GM23338 (cell line): ENCODE measurements at regions not wholly inside any gene's neighbourhood (a gene's known extent, or its start where the extent isn't known, plus 50 kb on each side); places are given as distances from the start of the nearest gene placed in this dataset.

ENCODE experiments used
- ATAC-seq: fragments of 200-7000 bp; cut with Tn5 transposase; 3 replicates; pipeline ENCODE4 v1.9.1; 2020
- DNase-seq: peaks from one replicate; pipeline ENCODE4 v3.0.0-alpha.2; 2015; ENCODE audit warnings: low spot score
- H2AFZ ChIP-seq: fragments of 200-600 bp; sonication (generic); 2 replicates; pipeline ENCODE4 v1.8.0; 2016; ENCODE audit warnings: antibody characterized with exemption, mild to moderate bottlenecking, moderate library complexity
- H3F3A ChIP-seq: fragments of 200-600 bp; sonication (generic); replicated peaks from 2 replicates; pipeline ENCODE4 v1.8.0; 2017; ENCODE audit warnings: antibody characterized with exemption, mixed run types, low read depth
- H3K27ac ChIP-seq: fragments of 200-600 bp; sonication (generic); 2 replicates; pipeline ENCODE4 v1.6.1; 2016; ENCODE audit warnings: low read depth
- H3K27me3 ChIP-seq: fragments of 200-600 bp; sonication (generic); 2 replicates; pipeline ENCODE4 v1.8.0; 2016; ENCODE audit warnings: mild to moderate bottlenecking, mixed run types, moderate library complexity; ENCODE audit not compliant: insufficient read depth
- H3K36me3 ChIP-seq: fragments of 200-600 bp; sonication (generic); 2 replicates; pipeline ENCODE4 v1.8.0; 2016; ENCODE audit warnings: mild to moderate bottlenecking; ENCODE audit not compliant: insufficient read depth
- H3K4me1 ChIP-seq: fragments of 200-600 bp; sonication (generic); 2 replicates; pipeline ENCODE4 v1.8.0; 2016; ENCODE audit warnings: mild to moderate bottlenecking, moderate library complexity; ENCODE audit not compliant: insufficient read depth
- H3K4me2 ChIP-seq: fragments of 200-600 bp; sonication (generic); 2 replicates; pipeline ENCODE4 v1.7.1; 2017; ENCODE audit warnings: mixed run types
- H3K4me3 ChIP-seq: fragments of 200-600 bp; sonication (generic); 2 replicates; pipeline ENCODE4 v1.6.1; 2016; ENCODE audit warnings: mixed run types
- H3K79me2 ChIP-seq: fragments of 200-600 bp; sonication (generic); replicated peaks from 2 replicates; pipeline ENCODE4 v1.8.0; 2017; ENCODE audit warnings: mild to moderate bottlenecking; ENCODE audit not compliant: insufficient read depth
- H3K9me2 ChIP-seq: fragments of 200-600 bp; sonication (generic); 2 replicates; pipeline ENCODE4 v1.8.0; 2017; ENCODE audit not compliant: insufficient read depth
- H4K20me1 ChIP-seq: fragments of 200-600 bp; sonication (generic); replicated peaks from 2 replicates; pipeline ENCODE4 v1.8.0; 2017; ENCODE audit warnings: mild to moderate bottlenecking; ENCODE audit not compliant: insufficient read depth
- H3K27ac Mint-ChIP-seq: 2 replicates; pipeline ENCODE4 v1.8.0; 2020; ENCODE audit warnings: inconsistent platforms, mild to moderate bottlenecking, moderate library complexity, mixed read lengths
- H3K27me3 Mint-ChIP-seq: 3 replicates; pipeline ENCODE4 v1.8.0; 2022; ENCODE audit warnings: low read depth, mild to moderate bottlenecking, moderate library complexity, mixed read lengths, inconsistent platforms; ENCODE audit not compliant: insufficient read depth, poor library complexity
- H3K36me3 Mint-ChIP-seq: 3 replicates; pipeline ENCODE4 v1.8.0; 2021; ENCODE audit warnings: low read depth, mild to moderate bottlenecking, inconsistent platforms, moderate library complexity, mixed read lengths
- H3K4me1 Mint-ChIP-seq: 3 replicates; pipeline ENCODE4 v1.8.0; 2020; ENCODE audit warnings: mild to moderate bottlenecking, inconsistent platforms, mixed read lengths
- H3K4me3 Mint-ChIP-seq: 3 replicates; pipeline ENCODE4 v1.8.0; 2021; ENCODE audit warnings: moderate library complexity, mild to moderate bottlenecking, inconsistent platforms, mixed read lengths
- H3K9me3 Mint-ChIP-seq: 3 replicates; pipeline ENCODE4 v1.8.0; 2020; ENCODE audit warnings: moderate library complexity, mild to moderate bottlenecking, inconsistent platforms, mixed read lengths
- CREB1 ChIP-seq: fragments of 250-450 bp; sonication (Bioruptor Pico); IDR thresholded peaks from 2 replicates; pipeline ENCODE4 v1.5.0; 2020; ENCODE audit warnings: low read depth, mild to moderate bottlenecking, moderate library complexity
- CTCF ChIP-seq, 2 experiments: fragments of 200-600 bp in 1 of 2; sonication (generic) in 1 of 2; conservative IDR thresholded peaks; 2 replicates each; pipeline versions ENCODE4 v1.5.1 to v1.6.1; 2016 to 2017; ENCODE audit warnings: antibody characterized with exemption in 2 of 2, low read depth in 2 of 2, mild to moderate bottlenecking in 2 of 2, moderate library complexity in 1 of 2
- ETS1 ChIP-seq: IDR thresholded peaks from 2 replicates; pipeline ENCODE4 v1.6.1; 2016; ENCODE audit warnings: antibody characterized with exemption
- EZH2 ChIP-seq: fragments of 200-600 bp; sonication (generic); IDR thresholded peaks from one replicate; pipeline ENCODE4 v1.8.0; 2017; ENCODE audit warnings: antibody characterized with exemption, mild to moderate bottlenecking, low read depth; ENCODE audit not compliant: unreplicated experiment
- JUNB ChIP-seq: IDR thresholded peaks from one replicate; pipeline ENCODE4 v1.6.1; 2016; ENCODE audit warnings: antibody characterized with exemption; ENCODE audit not compliant: unreplicated experiment
- NANOG ChIP-seq: IDR thresholded peaks from 2 replicates; pipeline ENCODE4 v1.6.1; 2016; ENCODE audit warnings: antibody characterized with exemption, borderline replicate concordance
- POLR2AphosphoS5 ChIP-seq: IDR thresholded peaks from 2 replicates; pipeline ENCODE4 v1.6.1; 2016; ENCODE audit warnings: antibody characterized with exemption, low read depth
- REST ChIP-seq: IDR thresholded peaks from one replicate; pipeline ENCODE4 v1.6.1; 2018; ENCODE audit warnings: antibody characterized with exemption; ENCODE audit not compliant: unreplicated experiment
- STAT1 ChIP-seq: IDR thresholded peaks from one replicate; pipeline ENCODE4 v1.6.1; 2016; ENCODE audit warnings: antibody characterized with exemption; ENCODE audit not compliant: unreplicated experiment
- ZNF331 ChIP-seq: fragments of 250-450 bp; sonication (Bioruptor Pico); IDR thresholded peaks from 2 replicates; pipeline ENCODE4 v1.5.0; 2020; ENCODE audit warnings: low read depth, mild to moderate bottlenecking, moderate library complexity
- ZNF462 ChIP-seq: fragments of 250-450 bp; sonication (Bioruptor Pico); IDR thresholded peaks from 2 replicates; pipeline ENCODE4 v1.5.0; 2020; ENCODE audit warnings: mild to moderate bottlenecking, moderate library complexity

GRCh38 chr13:108574856-108575255, 54.6 kb upstream of the MYO16 start:
- H3K4me3 Mint-ChIP-seq, result no peak overlapping the region

More at GRCh38 chr13:108574856-108575255, 54.6 kb upstream of the MYO16 start:
- Histone ChIP-seq H3K36me3 (no peaks in the 10 kb centered on the region), H3F3A (no peaks in the 10 kb centered on the region), H3K9me2 (no peaks in the 10 kb centered on the region), H3K4me3 (no peak overlapping the region), H2AFZ (no peak overlapping the region), H3K79me2 (no peaks in the 10 kb centered on the region), H3K4me2 (no peak overlapping the region), H4K20me1 (no peaks in the 10 kb centered on the region), H3K27me3 (no peaks in the 10 kb centered on the region), H3K4me1 (no peaks in the 10 kb centered on the region), H3K27ac (no peak overlapping the region)
- TF ChIP-seq ETS1, result no peak
- TF ChIP-seq NANOG, result no peak
- TF ChIP-seq REST, result no peak
- TF ChIP-seq STAT1, result no peak
- no peak for TF ChIP-seq CREB1 (CRISPR knock-in tag)
- TF ChIP-seq POLR2AphosphoS5, result no peak
- TF ChIP-seq ZNF331 (CRISPR knock-in tag), result no peak
- TF ChIP-seq ZNF462 (CRISPR knock-in tag), result no peak
- TF ChIP-seq CTCF (conservative IDR thresholded peaks at IDR 0.05; ENCODE audit: low read depth in 2 of 2), result no peak
- no peak for TF ChIP-seq JUNB
- TF ChIP-seq EZH2, result no peak
- Mint-ChIP-seq H3K9me3 (no peaks in the 10 kb centered on the region), H3K36me3 (no peaks in the 10 kb centered on the region), H3K27me3 (peaks cover 1% of the 10 kb centered on the region), H3K27ac (no peak overlapping the region), H3K4me1 (no peaks in the 10 kb centered on the region)
- ATAC-seq (no peak), DNase-seq (no peak)
